ENCODE measurements at regions not wholly inside any gene's neighbourhood (a gene's known extent, or its start where the extent isn't known, plus 50 kb on each side); places are given as distances from the start of the nearest gene placed in this dataset.

- DNase-seq, result no peak
Observed at GRCh38 chr13:89673789-89674311, 1673.6 kb upstream of the MIR17HG start.

- no peak for DNase-seq
Observed at GRCh38 chr13:89678466-89679121, 1668.9 kb upstream of the MIR17HG start.

- no peak for DNase-seq
Observed at GRCh38 chr13:89684896-89685295, 1662.6 kb upstream of the MIR17HG start.

GRCh38 chr13:89686171-89686570 lies 1661.3 kb upstream of the MIR17HG start:
- DNase-seq, result no peak

- no peak for DNase-seq
Observed at GRCh38 chr13:89687066-89687465, 1660.4 kb upstream of the MIR17HG start.

- no peak for DNase-seq
Observed at GRCh38 chr13:89688918-89689317, 1658.6 kb upstream of the MIR17HG start.

- no peak for DNase-seq
Observed at GRCh38 chr13:89694451-89694850, 1653.0 kb upstream of the MIR17HG start.

GRCh38 chr13:89695343-89696257 lies 1651.9 kb upstream of the MIR17HG start:
- DNase-seq, result no peak

- DNase-seq, result no peak
Observed at GRCh38 chr13:89701913-89702312, 1645.6 kb upstream of the MIR17HG start.

GRCh38 chr13:89704040-89704439 lies 1643.4 kb upstream of the MIR17HG start:
- DNase-seq, result no peak

GRCh38 chr13:89708013-89708412 lies 1639.5 kb upstream of the MIR17HG start:
- no peak for DNase-seq

GRCh38 chr13:89721216-89721615 lies 1626.3 kb upstream of the MIR17HG start:
- no peak for DNase-seq

- DNase-seq, result no peak
Observed at GRCh38 chr13:89726690-89727435, 1620.6 kb upstream of the MIR17HG start.

- DNase-seq, result no peak
Observed at GRCh38 chr13:89733829-89734228, 1613.7 kb upstream of the MIR17HG start.

- DNase-seq, result no peak
Observed at GRCh38 chr13:89737051-89737450, 1610.4 kb upstream of the MIR17HG start.

GRCh38 chr13:89738072-89738471 lies 1609.4 kb upstream of the MIR17HG start:
- DNase-seq, result no peak

GRCh38 chr13:89740994-89741685 lies 1606.3 kb upstream of the MIR17HG start:
- DNase-seq, result no peak

- DNase-seq, result no peak
Observed at GRCh38 chr13:89746554-89746953, 1600.9 kb upstream of the MIR17HG start.

GRCh38 chr13:89748716-89749115 lies 1598.8 kb upstream of the MIR17HG start:
- DNase-seq, result no peak

- no peak for DNase-seq
Observed at GRCh38 chr13:89749888-89750287, 1597.6 kb upstream of the MIR17HG start.

- DNase-seq, result no peak
Observed at GRCh38 chr13:89750371-89750770, 1597.1 kb upstream of the MIR17HG start.

- no peak for DNase-seq
Observed at GRCh38 chr13:89751432-89751930, 1596.0 kb upstream of the MIR17HG start.
